ENCODE measurements at regions not wholly inside any gene's neighbourhood (a gene's known extent, or its start where the extent isn't known, plus 50 kb on each side); places are given as distances from the start of the nearest gene placed in this dataset.

DNA sequence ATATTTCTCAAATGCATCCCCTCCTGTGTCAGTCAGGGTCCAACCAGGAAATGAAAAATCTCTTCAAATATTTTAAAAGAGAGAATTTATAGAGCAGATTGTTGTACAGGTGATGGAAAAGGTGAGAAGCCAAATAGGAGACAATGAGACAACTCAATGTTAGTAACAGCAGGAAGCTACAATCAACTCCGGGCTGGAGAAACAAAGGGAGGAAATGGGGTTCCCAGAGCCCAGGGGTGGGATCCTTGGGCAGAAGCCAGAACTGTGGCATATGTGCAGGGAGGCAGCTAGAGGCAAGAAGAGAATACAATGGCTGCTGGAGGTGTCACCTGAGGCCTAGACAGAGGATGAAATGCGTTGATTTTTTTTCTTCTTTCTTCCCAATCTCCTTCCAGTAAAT is 361.8 kb upstream of the ACTBL2 start:
- ChIA-PET POLR2A (no interaction called here), CTCF (interaction anchor here (1.4 kb wide), 1 partner anchor 65 kb away, joined by 4 read pairs; no protein-coding TSS in a partner anchor)

DNA sequence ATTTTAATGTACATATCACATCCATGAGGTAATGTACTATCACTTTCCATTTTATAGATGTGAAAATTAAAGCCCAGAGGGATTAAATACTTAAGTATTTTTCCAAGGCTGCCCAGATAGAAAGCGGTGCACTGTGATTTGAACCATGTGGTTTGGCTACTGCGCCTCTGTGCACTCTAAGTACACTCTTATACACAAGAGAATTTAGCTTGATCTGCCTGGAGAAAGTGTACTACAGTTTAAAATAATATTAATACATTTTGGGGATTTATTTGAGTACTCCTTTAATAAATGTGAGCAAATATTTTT is 360.4 kb upstream of the ACTBL2 start:
- ChIA-PET CTCF (no interaction called here), POLR2A (no interaction called here)
- no peaks in the 10 kb centered on the region for H3K9me3 ChIP-seq (ENCODE audit: control insufficient read depth, insufficient read depth, low read length)
- H3K4me3 ChIP-seq (ENCODE audit: low read depth, low read length): no peak overlapping the region
- DNase-seq (ENCODE audit: low read depth, low spot score): no peak
- H3K27me3 ChIP-seq (ENCODE audit: control insufficient read depth, insufficient read depth, low read length): no peaks in the 10 kb centered on the region
- TF ChIP-seq, protein P1, sequence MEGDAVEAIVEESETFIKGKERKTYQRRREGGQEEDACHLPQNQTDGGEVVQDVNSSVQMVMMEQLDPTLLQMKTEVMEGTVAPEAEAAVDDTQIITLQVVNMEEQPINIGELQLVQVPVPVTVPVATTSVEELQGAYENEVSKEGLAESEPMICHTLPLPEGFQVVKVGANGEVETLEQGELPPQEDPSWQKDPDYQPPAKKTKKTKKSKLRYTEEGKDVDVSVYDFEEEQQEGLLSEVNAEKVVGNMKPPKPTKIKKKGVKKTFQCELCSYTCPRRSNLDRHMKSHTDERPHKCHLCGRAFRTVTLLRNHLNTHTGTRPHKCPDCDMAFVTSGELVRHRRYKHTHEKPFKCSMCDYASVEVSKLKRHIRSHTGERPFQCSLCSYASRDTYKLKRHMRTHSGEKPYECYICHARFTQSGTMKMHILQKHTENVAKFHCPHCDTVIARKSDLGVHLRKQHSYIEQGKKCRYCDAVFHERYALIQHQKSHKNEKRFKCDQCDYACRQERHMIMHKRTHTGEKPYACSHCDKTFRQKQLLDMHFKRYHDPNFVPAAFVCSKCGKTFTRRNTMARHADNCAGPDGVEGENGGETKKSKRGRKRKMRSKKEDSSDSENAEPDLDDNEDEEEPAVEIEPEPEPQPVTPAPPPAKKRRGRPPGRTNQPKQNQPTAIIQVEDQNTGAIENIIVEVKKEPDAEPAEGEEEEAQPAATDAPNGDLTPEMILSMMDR (IDR thresholded peaks at IDR 0.05; ENCODE audit: low read depth, low read length): no peak
- H3K27ac ChIP-seq (ENCODE audit: low read depth, low read length): no peak overlapping the region

More for the DNA sequence above, 361.8 kb upstream of the ACTBL2 start:
- Histone ChIP-seq H3K4me3 (ENCODE audit: low read depth, low read length) (no peak overlapping the region), H3K27ac (ENCODE audit: low read depth, low read length) (no peak overlapping the region), H3K9me3 (ENCODE audit: control insufficient read depth, insufficient read depth, low read length) (no peaks in the 10 kb centered on the region), H3K27me3 (ENCODE audit: control insufficient read depth, insufficient read depth, low read length) (no peaks in the 10 kb centered on the region)
- TF ChIP-seq, protein P1 (IDR thresholded peaks at IDR 0.05; ENCODE audit: low read depth, low read length): no peak
- DNase-seq (ENCODE audit: low read depth, low spot score): no peak

DNA sequence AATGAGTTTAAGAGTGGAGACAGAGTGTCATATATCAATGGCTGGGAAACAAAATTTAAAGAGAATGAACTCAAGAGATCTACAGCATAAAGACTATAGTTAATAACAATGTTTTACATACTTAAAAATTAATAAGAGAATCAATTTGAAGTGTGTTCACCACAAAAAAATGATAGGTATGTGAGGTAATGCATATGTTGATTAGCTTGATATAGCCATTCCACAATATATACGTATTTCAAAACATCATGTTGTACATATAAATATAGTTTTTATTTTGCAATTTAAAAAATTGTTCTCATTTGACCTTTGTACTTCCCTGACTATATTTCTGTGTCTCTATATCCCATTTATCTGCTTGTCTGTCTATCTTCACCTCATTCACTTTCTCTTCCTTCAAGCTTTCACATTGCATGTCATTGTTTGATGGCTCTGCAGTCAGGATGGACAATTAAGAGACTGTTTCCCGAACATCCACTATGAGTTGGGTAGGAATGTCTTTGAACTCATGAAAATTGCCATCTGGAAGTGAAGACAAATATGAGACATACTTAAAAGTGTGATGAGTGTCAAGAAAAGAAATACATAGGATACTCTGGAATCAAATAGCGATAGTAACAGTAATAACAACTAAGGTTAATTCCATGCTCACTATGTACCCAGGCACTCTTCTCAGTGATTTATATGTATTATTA is 359.9 kb upstream of the ACTBL2 start:
- CTCF ChIA-PET: no interaction called here
- TF ChIP-seq, protein P1 (IDR thresholded peaks at IDR 0.05; ENCODE audit: low read depth, low read length): no peak
- H3K9me3 ChIP-seq (ENCODE audit: control insufficient read depth, insufficient read depth, low read length): no peaks in the 10 kb centered on the region
- H3K27me3 ChIP-seq (ENCODE audit: control insufficient read depth, insufficient read depth, low read length): no peaks in the 10 kb centered on the region
- peak overlapping the region; percentile 77 for H3K27ac ChIP-seq (ENCODE audit: low read depth, low read length)
- DNase-seq (ENCODE audit: low read depth, low spot score): no peak
- POLR2A ChIA-PET: interaction anchor here (0.7 kb wide), 1 partner anchor 94 kb away, joined by 3 read pairs; no protein-coding TSS in a partner anchor
- H3K4me3 ChIP-seq (ENCODE audit: low read depth, low read length): no peak overlapping the region

DNA sequence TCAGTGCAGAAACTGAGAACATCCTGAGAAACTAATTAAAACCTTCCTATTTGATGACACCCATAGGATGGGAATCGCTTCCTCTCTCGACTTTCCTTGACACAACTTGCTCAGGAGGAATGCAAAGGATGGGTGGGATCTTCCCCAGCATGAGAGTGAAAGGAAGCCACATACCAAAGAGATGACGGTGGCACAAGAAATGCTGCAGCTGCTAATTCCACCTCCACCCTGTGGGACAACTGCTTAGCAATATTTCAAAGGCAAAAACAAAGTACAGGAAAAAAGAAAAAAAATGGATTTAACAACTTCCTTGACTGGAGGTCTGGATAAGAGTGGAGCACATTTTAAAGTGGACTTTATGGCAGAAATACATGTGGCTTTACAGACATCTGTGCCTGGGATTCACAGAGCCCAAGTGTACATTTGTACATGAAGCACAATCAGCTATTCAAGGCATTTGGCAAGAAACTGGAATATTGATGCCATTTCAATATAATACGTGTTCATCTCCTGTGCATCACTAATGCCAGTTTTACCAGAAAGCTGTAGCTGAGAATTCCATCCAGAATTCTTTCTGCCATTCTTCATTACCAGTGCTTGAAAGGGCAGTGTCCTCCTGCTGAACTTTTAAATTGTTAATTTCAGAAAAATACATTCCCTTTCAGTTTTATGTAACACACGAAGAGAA is 359.2 kb upstream of the ACTBL2 start:
- CTCF ChIA-PET: no interaction called here
- POLR2A ChIA-PET: interaction anchor here (0.7 kb wide), 1 partner anchor 93 kb away, joined by 3 read pairs; no protein-coding TSS in a partner anchor
- peak; percentile 90 for DNase-seq (ENCODE audit: low read depth, low spot score)
- TF ChIP-seq, protein P1 (IDR thresholded peaks at IDR 0.05; ENCODE audit: low read depth, low read length): no peak
- H3K27ac ChIP-seq (ENCODE audit: low read depth, low read length): peak overlapping the region; percentile 77
- H3K27me3 ChIP-seq (ENCODE audit: control insufficient read depth, insufficient read depth, low read length): no peaks in the 10 kb centered on the region
- no peaks in the 10 kb centered on the region for H3K9me3 ChIP-seq (ENCODE audit: control insufficient read depth, insufficient read depth, low read length)
- no peak overlapping the region for H3K4me3 ChIP-seq (ENCODE audit: low read depth, low read length)

DNA sequence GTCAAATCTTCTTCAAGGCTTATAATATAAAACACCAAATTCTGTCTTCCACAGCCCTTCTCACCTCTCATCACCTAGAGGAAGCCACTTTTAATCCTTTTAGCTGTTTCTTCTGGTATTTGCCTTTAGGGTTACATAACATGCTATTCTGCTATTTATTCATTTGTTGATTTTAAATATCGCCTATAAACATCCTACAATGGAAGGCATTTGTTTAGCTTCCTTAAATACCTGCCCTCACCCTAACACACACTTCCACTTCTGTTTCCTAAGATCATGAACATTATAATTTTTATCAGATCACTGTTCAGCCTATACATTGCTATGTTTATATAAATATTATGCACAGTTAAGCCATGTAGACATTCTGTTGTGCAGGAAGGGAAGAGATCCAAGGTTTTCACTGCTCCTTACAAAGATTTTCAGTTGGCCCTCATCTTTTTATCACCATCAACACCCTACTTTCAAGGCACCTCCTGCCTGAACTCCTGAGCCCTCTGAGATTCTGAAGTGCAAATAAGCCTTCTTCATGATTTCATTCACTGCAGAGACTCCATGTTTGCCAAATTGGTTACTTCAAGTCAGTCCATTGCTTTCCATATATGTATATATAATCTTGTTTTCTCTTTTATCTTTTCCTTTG is 356.9 kb upstream of the ACTBL2 start:
- ChIA-PET POLR2A (interaction anchor here (1.3 kb wide), 1 partner anchor 24 kb away, joined by 5 read pairs; no protein-coding TSS in a partner anchor), CTCF (interaction anchor here (1.1 kb wide), 1 partner anchor 541 kb away, joined by 3 read pairs; no protein-coding TSS in a partner anchor)
- TF ChIP-seq, protein P1 (IDR thresholded peaks at IDR 0.05; ENCODE audit: low read depth, low read length): no peak
- Histone ChIP-seq H3K27me3 (ENCODE audit: control insufficient read depth, insufficient read depth, low read length) (no peaks in the 10 kb centered on the region), H3K4me3 (ENCODE audit: low read depth, low read length) (no peak overlapping the region), H3K27ac (ENCODE audit: low read depth, low read length) (no peak overlapping the region), H3K9me3 (ENCODE audit: control insufficient read depth, insufficient read depth, low read length) (no peaks in the 10 kb centered on the region)
- DNase-seq (ENCODE audit: low read depth, low spot score): no peak
